ENCODE measurements at regions not wholly inside any gene's neighbourhood (a gene's known extent, or its start where the extent isn't known, plus 50 kb on each side); places are given as distances from the start of the nearest gene placed in this dataset.
A peak's percentile ranks its signal among the peaks of the same experiment; 100 is the strongest.
"Not testable (repeated sequence)": the region's sequence is repeated elsewhere in the genome, so short reads cannot be mapped to it uniquely, and the experiment has no call there.

DNA sequence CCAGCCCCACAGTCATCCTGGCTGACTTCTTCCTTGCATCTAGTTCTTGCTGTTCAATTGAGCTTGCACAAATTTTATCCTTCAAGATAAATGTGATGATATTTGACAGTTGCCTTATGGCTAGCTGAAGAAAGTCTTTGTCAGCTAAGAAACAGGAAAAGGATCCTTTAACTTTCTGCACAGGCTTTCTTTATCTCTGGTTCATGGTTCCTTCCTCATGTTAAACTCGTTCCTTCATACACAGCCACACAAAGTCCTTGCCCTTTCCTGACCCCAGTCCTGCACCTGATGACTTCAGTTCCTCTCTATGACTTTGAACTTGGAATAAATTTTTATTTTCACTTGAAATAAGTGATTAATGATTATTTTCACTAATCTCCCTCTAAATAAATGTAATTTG is 132.5 kb upstream of the PRSS3 start:
- DNase-seq (ENCODE audit: insufficient read length) = no peak
- TF ChIP-seq POLR2AphosphoS5 (IDR thresholded peaks at IDR 0.05; ENCODE audit: low read depth, low read length) (no peak), TAF1 (IDR thresholded peaks at IDR 0.05; ENCODE audit: borderline replicate concordance, low read depth, low read length) (no peak), POLR2A (IDR thresholded peaks at IDR 0.05; ENCODE audit: low read depth, low read length) (no peak)
- FAIRE-seq = peak; percentile 92

DNA sequence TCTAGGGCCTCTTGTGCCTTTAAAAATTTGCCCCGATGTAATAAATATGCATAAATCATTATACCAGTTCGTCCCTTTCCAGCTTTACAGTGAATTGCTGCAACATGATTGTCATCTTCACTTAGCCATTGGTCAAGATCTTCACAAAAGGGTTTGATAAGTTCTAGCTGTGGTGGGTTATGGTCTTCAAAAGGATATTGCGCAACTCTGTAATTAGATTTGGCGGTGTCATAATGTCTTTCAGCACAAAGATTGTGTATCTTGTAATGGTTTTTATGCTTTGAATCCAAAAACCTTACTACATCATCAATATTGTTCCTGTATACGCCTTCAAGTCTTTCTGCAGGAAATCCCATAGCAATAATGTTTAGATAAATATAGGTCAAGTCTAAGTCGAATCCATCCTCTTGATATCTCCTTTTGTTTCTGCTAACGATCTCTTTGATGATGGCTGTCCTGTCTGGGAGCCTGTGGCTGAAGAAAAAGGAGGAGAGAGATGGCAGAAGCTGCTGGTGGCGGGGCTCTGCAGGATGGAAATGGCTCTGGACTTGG is 119.1 kb upstream of the PRSS3 start:
- peak; percentile 27 for FAIRE-seq
- not testable (repeated sequence) for DNase-seq (ENCODE audit: insufficient read length)

DNA sequence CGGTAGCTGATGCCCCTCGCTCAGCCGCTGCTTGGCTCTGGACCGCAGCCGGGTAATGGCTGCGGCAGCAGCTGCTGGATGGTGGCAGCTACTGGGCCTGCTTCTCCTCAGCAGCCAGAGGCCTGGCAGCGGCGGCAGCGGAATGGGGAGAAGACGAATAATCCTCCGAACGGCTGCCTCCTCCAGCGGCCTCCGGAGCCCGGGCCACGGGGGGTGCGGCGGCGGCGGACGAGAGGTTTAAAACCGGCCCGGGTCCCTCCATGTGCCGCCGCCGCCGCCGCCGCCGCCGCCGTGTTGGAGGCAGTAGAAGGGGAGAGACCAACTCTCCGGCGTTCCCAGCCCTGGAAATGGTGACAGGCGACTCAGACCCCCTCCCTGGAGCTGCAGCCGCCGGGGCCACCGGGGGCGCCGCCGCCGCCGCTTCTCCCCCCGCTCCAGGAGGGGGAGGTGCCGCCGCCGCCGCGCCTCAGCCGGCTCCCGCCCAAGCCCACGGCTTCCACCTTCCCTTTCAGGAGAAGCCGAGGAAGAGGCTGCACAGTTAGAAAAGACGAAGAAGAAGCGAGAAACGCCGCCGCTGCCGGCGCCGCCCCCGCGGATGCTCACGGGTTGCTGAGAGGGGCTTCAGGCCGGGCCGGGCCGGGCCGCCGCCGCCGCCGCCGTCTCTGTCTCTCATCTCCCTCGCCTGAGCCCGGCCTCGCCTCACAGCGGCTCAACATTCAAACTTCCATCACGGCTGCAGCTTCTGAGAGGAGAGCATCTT is 118.4 kb upstream of the PRSS3 start:
- TF ChIP-seq POLR2A (IDR thresholded peaks at IDR 0.05; ENCODE audit: low read depth, low read length) (no peak), TAF1 (IDR thresholded peaks at IDR 0.05; ENCODE audit: borderline replicate concordance, low read depth, low read length) (no peak), POLR2AphosphoS5 (IDR thresholded peaks at IDR 0.05; ENCODE audit: low read depth, low read length) (no peak)
- DNase-seq (ENCODE audit: insufficient read length) (peak; percentile 2), FAIRE-seq (peak; percentile 85)

DNA sequence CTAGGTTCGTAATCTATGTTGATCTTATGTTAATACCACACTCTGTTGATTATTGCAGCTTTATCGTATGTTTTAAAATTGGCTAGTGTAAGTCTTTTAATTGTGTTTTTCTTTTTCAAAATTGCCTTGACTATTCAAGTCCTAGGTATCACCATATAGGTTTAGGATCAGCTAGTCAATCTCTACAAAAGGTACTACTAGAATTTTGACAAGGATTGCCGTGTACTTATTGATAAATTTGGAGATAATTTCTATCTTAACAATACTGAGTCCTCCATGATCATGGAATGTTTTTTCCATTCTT is 117.9 kb upstream of the PRSS3 start:
- no peak for DNase-seq (ENCODE audit: insufficient read length)
- no peak for FAIRE-seq
- no peak for TF ChIP-seq POLR2AphosphoS5 (IDR thresholded peaks at IDR 0.05; ENCODE audit: low read depth, low read length)
- no peak for TF ChIP-seq POLR2A (IDR thresholded peaks at IDR 0.05; ENCODE audit: low read depth, low read length)
- TF ChIP-seq TAF1 (IDR thresholded peaks at IDR 0.05; ENCODE audit: borderline replicate concordance, low read depth, low read length) = no peak

DNA sequence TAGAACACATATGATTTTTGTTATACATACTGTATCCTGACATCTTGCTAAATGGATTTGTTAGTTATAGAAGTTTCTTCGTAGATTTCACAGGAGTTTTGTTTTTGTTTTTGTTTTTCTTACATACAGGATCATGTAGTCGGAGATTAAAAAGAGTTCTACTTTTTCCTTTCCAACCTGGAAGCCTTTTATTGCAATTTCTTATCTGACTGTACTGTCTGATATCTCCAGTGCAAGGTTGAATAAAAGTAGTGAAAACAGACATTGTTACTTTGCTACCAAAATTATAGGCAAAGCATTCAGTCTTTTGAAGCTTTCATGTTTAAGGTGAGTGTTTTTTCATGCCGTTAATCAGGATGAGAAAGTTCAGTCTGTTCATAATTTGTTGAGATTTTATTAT is 117.4 kb upstream of the PRSS3 start:
- no peak for DNase-seq (ENCODE audit: insufficient read length)
- TF ChIP-seq POLR2AphosphoS5 (IDR thresholded peaks at IDR 0.05; ENCODE audit: low read depth, low read length) (no peak), TAF1 (IDR thresholded peaks at IDR 0.05; ENCODE audit: borderline replicate concordance, low read depth, low read length) (no peak), POLR2A (IDR thresholded peaks at IDR 0.05; ENCODE audit: low read depth, low read length) (no peak)
- no peak for FAIRE-seq

DNA sequence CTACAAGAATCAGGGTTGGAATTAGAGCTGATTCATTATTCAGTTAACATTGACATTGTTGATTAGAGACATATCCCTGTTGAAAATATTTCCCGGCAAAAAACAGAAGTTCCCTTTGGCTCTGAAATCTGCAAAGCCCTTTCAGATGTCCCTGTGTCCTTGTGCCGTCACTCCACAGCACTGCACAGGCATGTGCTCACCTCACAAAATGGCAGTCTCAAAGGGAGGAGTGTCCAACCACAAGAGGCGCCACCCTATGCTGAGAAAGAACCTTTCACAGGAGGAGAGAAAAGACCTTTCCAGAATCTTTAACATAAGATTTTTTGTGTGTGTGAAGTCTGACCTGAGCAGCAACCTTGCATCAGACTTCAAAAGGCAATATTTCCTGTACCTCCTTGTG is 112.8 kb upstream of the PRSS3 start:
- no peak for FAIRE-seq
- DNase-seq (ENCODE audit: insufficient read length) = no peak
- no peak for TF ChIP-seq POLR2A (IDR thresholded peaks at IDR 0.05; ENCODE audit: low read depth, low read length)
- TF ChIP-seq POLR2AphosphoS5 (IDR thresholded peaks at IDR 0.05; ENCODE audit: low read depth, low read length) = no peak

DNA sequence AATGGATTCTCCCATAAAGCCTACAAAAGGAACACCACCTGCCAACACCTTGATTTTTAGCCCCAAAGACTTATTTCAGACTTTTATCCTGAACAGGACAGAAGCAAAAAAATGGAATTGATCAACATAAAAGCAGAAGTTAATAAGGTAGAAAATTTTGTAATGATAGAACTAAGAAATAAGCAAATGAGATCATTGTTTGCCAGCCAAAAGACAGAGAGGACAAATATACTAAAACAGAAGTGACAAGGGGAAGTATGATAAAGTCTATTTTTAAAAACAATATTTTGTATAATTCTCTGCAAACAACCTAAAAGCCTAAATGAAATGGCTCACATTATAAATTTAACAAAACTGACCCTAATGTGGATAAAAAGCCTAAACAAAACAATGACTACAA is 110.5 kb upstream of the PRSS3 start:
- TF ChIP-seq POLR2A (IDR thresholded peaks at IDR 0.05; ENCODE audit: low read depth, low read length) = no peak
- no peak for TF ChIP-seq POLR2AphosphoS5 (IDR thresholded peaks at IDR 0.05; ENCODE audit: low read depth, low read length)
- TF ChIP-seq TAF1 (IDR thresholded peaks at IDR 0.05; ENCODE audit: borderline replicate concordance, low read depth, low read length) = no peak
- FAIRE-seq (no peak), DNase-seq (ENCODE audit: insufficient read length) (no peak)

DNA sequence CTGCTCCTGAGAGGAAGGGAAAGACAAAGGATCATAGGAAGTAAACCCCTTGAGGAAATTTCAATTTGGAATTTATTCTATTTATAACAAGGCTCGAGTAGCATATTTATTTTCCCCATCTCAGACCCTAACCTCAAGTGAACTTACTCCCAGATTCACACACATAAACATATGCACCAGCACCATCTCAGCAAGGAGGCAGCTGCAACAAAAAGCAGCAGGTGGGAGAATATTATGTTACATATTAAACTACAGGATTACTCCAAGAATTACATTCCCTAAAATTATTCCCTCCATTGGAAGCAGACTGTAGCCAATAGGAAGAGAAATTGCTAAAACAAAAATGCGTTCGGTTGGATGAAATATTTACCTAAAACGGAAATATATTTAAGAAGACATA is 108.4 kb upstream of the PRSS3 start:
- FAIRE-seq = no peak
- DNase-seq (ENCODE audit: insufficient read length) = no peak
- TF ChIP-seq TAF1 (IDR thresholded peaks at IDR 0.05; ENCODE audit: borderline replicate concordance, low read depth, low read length) (no peak), POLR2A (IDR thresholded peaks at IDR 0.05; ENCODE audit: low read depth, low read length) (no peak), POLR2AphosphoS5 (IDR thresholded peaks at IDR 0.05; ENCODE audit: low read depth, low read length) (no peak)

DNA sequence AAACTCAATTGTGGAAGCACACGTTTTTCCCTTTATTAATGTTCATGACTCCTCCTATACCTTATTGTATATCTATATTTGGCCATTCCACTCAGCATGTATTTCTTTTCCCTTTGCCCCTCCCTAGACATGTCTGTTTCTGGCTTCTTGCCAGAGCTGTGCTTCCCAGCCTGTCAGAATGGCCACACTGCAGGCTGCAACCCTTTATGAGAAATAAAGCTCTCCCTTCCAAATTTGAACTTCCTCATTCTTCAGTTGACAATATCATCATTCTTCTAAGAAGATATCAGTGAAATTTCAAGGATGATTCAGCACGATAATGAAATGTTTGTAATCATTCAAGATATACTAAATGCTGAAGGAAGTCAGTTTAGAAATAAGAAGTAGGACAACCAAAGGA is 107.6 kb upstream of the PRSS3 start:
- DNase-seq (ENCODE audit: insufficient read length) (no peak), FAIRE-seq (no peak)
- no peak for TF ChIP-seq POLR2A (IDR thresholded peaks at IDR 0.05; ENCODE audit: low read depth, low read length)
- TF ChIP-seq POLR2AphosphoS5 (IDR thresholded peaks at IDR 0.05; ENCODE audit: low read depth, low read length) = no peak
- no peak for TF ChIP-seq TAF1 (IDR thresholded peaks at IDR 0.05; ENCODE audit: borderline replicate concordance, low read depth, low read length)

DNA sequence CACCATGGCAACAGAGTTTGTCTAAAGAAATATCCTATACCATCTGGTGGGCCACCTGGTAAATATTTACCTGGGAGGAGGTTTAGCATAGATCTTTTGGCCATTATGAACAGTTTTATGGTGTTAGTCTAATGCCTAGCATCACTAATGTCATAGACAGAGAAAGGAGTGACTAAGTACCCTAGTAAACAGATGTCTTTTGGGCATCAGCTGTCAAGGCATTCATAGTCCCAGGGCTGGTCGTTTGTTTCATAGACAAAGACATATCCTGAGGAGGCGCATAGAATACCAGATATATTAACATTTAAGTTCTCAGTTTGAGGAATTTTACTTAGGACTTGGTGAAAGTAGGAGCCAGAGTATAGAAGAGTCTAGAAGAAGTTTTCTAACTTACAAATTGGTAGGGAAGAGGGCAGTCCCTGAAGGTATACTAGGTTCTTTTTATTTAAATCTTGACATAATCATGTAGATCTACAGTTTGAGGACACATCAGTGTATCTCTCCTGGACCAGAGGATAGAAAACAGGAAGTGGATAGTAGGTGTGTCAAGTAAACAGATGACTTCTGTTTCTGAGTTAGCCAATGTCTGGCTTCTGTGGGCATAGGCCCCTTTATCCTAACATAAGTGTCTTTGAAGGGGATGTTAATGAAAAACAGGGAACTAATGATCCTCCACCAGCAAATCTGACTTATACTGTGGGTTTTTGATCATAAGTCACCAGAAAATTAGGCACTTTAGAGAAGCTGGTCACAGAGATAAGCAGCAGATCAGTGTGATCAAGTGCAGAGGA is 105.0 kb upstream of the PRSS3 start:
- DNase-seq (ENCODE audit: insufficient read length) (no peak), FAIRE-seq (no peak)

DNA sequence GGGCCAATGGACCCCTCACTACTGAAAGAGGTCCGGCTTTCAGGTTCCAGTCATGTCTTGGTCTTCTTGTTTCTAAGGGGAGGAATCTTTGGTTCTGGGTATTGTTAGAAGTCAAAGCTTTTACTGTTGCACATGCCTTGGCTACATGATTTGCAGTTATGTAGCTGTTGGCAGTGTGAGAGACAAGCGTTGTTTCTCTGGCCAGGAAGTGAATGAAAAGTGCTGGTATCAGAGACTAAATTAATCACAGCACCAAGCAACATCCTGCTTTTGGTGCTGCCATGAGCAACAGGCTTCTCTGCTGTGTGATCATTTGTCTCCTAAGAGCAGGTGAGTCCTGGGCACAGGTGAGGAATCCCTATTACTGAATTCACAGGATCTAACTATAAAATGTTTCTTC is 100.1 kb upstream of the PRSS3 start:
- no peak for TF ChIP-seq TAF1 (IDR thresholded peaks at IDR 0.05; ENCODE audit: borderline replicate concordance, low read depth, low read length)
- TF ChIP-seq POLR2AphosphoS5 (IDR thresholded peaks at IDR 0.05; ENCODE audit: low read depth, low read length) = no peak
- TF ChIP-seq POLR2A (IDR thresholded peaks at IDR 0.05; ENCODE audit: low read depth, low read length) = no peak
- FAIRE-seq (no peak), DNase-seq (ENCODE audit: insufficient read length) (no peak)

More for the DNA sequence above, 105.0 kb upstream of the PRSS3 start:
- no peak for TF ChIP-seq TAF1 (IDR thresholded peaks at IDR 0.05; ENCODE audit: borderline replicate concordance, low read depth, low read length)
- TF ChIP-seq POLR2AphosphoS5 (IDR thresholded peaks at IDR 0.05; ENCODE audit: low read depth, low read length) = no peak
- no peak for TF ChIP-seq POLR2A (IDR thresholded peaks at IDR 0.05; ENCODE audit: low read depth, low read length)

DNA sequence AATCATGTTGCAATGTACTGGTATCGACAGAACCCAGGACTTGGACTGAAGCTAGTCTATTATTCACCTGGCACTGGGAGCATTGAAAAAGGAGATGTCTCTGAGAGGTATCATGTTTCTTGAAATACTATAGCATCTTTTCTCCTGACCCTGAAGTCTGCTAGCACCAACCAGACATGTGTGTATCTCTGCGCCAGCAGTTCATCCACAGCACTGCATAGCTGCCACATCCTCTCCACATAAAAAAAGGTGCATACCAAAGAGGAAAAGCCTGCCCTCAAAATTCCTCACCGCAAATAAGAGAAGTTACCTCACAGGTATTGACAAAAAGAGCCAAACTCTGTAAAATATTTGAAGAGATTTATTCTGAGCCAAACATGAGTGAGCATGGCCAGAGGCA is 99.5 kb upstream of the PRSS3 start:
- no peak for DNase-seq (ENCODE audit: insufficient read length)
- FAIRE-seq = no peak
- TF ChIP-seq POLR2AphosphoS5 (IDR thresholded peaks at IDR 0.05; ENCODE audit: low read depth, low read length) (no peak), TAF1 (IDR thresholded peaks at IDR 0.05; ENCODE audit: borderline replicate concordance, low read depth, low read length) (no peak), POLR2A (IDR thresholded peaks at IDR 0.05; ENCODE audit: low read depth, low read length) (no peak)

Measured in GM12892 (cell line).